ENCODE measurements at regions not wholly inside any gene's neighbourhood (a gene's known extent, or its start where the extent isn't known, plus 50 kb on each side); places are given as distances from the start of the nearest gene placed in this dataset.

DNA sequence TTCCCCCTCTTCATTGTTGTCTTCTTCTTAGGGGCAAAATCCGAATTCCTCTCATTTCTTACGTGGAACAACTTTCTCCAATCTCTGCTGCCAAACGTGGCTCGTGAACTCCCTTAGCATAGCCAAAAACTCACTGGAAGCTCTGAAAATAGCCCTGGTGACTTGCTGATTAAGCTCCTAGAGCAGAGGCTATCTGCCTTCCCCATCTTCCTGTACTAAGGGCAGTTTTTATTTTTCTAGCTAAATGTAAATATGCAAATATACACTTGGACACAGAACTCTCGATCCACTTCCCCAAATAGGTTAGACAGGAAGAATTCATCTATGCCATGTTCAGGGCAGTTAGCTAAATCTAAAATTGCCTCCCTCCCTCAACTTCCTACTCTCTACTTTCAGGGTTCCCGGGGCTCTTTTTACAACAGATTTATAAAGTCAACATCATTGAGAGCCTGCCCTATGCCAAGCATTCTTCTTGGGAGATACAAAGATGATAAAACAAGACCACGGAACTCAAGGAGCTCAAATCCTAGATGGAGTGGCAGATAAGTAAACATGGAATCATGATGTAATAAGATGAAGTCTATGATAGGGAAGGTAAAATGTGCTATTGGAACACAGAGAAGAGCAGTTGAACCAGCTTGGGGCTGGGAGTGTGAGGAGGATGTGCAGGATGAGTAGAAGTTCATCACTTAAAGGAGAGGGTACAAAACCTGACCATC lies 59.4 kb upstream of the FMOD start:
- POLR2A ChIA-PET: interaction anchor here (1.0 kb wide), 1 partner anchor 15 kb away, joined by 5 read pairs; no protein-coding TSS in a partner anchor

More for the DNA sequence above, 59.4 kb upstream of the FMOD start:
- ATAC-seq: no peak
- BruUV-seq (replicated peaks): no TSS peak
- Histone ChIP-seq H4K20me1 (replicated peaks; ENCODE audit: control insufficient read depth, insufficient read depth, low read length) (no peaks in the 10 kb centered on the region), H3K79me2 (ENCODE audit: control insufficient read depth, insufficient read depth, low read length) (no peaks in the 10 kb centered on the region), H3K4me2 (ENCODE audit: insufficient read depth, low read length) (no peak overlapping the region), H3K4me1 (replicated peaks in 1 of 2; ENCODE audit: control insufficient read depth in 2 of 2, insufficient read depth in 2 of 2, low read length in 2 of 2) (no peaks in the 10 kb centered on the region; a peak in 1 of 5 replicates), H3K9me3 (replicated peaks; ENCODE audit: control insufficient read depth, insufficient read depth, low read depth, low read length) (no peaks in the 10 kb centered on the region), H3K9me1 (ENCODE audit: control insufficient read depth, insufficient read depth, low read length) (no peaks in the 10 kb centered on the region), H2AFZ (ENCODE audit: low read depth, low read length) (no peak overlapping the region), H3K4me3 (no peak overlapping the region), H3K27me3 (ENCODE audit: control insufficient read depth in 2 of 2, insufficient read depth in 2 of 2, low read length in 2 of 2) (peaks cover 15 to 28% of the 10 kb centered on the region in 2 experiments), H3K36me3 (ENCODE audit: control insufficient read depth, insufficient read depth, low read length) (no peaks in the 10 kb centered on the region), H3K9ac (ENCODE audit: insufficient read depth in 1 of 2, low read depth in 2 of 2, low read length in 2 of 2) (no peak overlapping the region), H3K27ac (ENCODE audit: extremely low read depth, low read depth, low read length) (no peak overlapping the region)
- no peak for DNase-seq (ENCODE audit: extremely low read depth in 1 of 4, low spot score in 3 of 4)
- intact Hi-C loops (cut with micrococcal nuclease) (no loop called here), in situ Hi-C loops (cut with MboI) (no loop called here)
- WGBS (ENCODE audit: insufficient coverage, low coverage, missing lambda C conversion rate): 0% methylated on average over 7 of the region's 7 CpGs
- CTCF ChIA-PET (ENCODE audit: low intra/inter-chr PET ratio): no interaction called here
- TF ChIP-seq HMG20B (CRISPR knock-in tag; IDR thresholded peaks at IDR 0.05): no peak
- TF ChIP-seq, protein P1, sequence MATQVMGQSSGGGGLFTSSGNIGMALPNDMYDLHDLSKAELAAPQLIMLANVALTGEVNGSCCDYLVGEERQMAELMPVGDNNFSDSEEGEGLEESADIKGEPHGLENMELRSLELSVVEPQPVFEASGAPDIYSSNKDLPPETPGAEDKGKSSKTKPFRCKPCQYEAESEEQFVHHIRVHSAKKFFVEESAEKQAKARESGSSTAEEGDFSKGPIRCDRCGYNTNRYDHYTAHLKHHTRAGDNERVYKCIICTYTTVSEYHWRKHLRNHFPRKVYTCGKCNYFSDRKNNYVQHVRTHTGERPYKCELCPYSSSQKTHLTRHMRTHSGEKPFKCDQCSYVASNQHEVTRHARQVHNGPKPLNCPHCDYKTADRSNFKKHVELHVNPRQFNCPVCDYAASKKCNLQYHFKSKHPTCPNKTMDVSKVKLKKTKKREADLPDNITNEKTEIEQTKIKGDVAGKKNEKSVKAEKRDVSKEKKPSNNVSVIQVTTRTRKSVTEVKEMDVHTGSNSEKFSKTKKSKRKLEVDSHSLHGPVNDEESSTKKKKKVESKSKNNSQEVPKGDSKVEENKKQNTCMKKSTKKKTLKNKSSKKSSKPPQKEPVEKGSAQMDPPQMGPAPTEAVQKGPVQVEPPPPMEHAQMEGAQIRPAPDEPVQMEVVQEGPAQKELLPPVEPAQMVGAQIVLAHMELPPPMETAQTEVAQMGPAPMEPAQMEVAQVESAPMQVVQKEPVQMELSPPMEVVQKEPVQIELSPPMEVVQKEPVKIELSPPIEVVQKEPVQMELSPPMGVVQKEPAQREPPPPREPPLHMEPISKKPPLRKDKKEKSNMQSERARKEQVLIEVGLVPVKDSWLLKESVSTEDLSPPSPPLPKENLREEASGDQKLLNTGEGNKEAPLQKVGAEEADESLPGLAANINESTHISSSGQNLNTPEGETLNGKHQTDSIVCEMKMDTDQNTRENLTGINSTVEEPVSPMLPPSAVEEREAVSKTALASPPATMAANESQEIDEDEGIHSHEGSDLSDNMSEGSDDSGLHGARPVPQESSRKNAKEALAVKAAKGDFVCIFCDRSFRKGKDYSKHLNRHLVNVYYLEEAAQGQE (IDR thresholded peaks at IDR 0.05; ENCODE audit: borderline replicate concordance): no peak
- TF ChIP-seq, protein P1 (CRISPR knock-in tag; IDR thresholded peaks at IDR 0.05; ENCODE audit: low read depth): no peak
- TF ChIP-seq SMARCA4 (IDR thresholded peaks at IDR 0.05): no peak
- TF ChIP-seq, protein P2, sequence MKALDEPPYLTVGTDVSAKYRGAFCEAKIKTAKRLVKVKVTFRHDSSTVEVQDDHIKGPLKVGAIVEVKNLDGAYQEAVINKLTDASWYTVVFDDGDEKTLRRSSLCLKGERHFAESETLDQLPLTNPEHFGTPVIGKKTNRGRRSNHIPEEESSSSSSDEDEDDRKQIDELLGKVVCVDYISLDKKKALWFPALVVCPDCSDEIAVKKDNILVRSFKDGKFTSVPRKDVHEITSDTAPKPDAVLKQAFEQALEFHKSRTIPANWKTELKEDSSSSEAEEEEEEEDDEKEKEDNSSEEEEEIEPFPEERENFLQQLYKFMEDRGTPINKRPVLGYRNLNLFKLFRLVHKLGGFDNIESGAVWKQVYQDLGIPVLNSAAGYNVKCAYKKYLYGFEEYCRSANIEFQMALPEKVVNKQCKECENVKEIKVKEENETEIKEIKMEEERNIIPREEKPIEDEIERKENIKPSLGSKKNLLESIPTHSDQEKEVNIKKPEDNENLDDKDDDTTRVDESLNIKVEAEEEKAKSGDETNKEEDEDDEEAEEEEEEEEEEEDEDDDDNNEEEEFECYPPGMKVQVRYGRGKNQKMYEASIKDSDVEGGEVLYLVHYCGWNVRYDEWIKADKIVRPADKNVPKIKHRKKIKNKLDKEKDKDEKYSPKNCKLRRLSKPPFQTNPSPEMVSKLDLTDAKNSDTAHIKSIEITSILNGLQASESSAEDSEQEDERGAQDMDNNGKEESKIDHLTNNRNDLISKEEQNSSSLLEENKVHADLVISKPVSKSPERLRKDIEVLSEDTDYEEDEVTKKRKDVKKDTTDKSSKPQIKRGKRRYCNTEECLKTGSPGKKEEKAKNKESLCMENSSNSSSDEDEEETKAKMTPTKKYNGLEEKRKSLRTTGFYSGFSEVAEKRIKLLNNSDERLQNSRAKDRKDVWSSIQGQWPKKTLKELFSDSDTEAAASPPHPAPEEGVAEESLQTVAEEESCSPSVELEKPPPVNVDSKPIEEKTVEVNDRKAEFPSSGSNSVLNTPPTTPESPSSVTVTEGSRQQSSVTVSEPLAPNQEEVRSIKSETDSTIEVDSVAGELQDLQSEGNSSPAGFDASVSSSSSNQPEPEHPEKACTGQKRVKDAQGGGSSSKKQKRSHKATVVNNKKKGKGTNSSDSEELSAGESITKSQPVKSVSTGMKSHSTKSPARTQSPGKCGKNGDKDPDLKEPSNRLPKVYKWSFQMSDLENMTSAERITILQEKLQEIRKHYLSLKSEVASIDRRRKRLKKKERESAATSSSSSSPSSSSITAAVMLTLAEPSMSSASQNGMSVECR (CRISPR knock-in tag; IDR thresholded peaks at IDR 0.05): no peak
- TF ChIP-seq ZBTB17 (CRISPR knock-in tag; IDR thresholded peaks at IDR 0.05): no peak
- TF ChIP-seq, protein P3, sequence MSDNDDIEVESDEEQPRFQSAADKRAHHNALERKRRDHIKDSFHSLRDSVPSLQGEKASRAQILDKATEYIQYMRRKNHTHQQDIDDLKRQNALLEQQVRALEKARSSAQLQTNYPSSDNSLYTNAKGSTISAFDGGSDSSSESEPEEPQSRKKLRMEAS (CRISPR knock-in tag; IDR thresholded peaks at IDR 0.05): no peak
- TF ChIP-seq HIVEP1 (CRISPR knock-in tag; IDR thresholded peaks at IDR 0.05): no peak
- TF ChIP-seq CHD4 (IDR thresholded peaks at IDR 0.05; ENCODE audit: insufficient read depth, insufficient replicate concordance, low read depth, low read length, poor library complexity, severe bottlenecking): no peak
- FAIRE-seq: no peak
